ENCODE measurements at regions not wholly inside any gene's neighbourhood (a gene's known extent, or its start where the extent isn't known, plus 50 kb on each side); places are given as distances from the start of the nearest gene placed in this dataset.

GRCh38 chr17:53006006-53006405, 816.7 kb upstream of the KIF2B start:
- H3K79me2 ChIP-seq (ENCODE audit: insufficient read depth, low read length) = no peaks in the 10 kb centered on the region
- H3K36me3 ChIP-seq (replicated peaks in 1 of 2; ENCODE audit: control insufficient read depth in 1 of 2, insufficient read depth in 2 of 2, low read length in 2 of 2) = no peaks in the 10 kb centered on the region
- intact Hi-C loops (cut with micrococcal nuclease; ENCODE audit: unreplicated experiment) (no loop called here), in situ Hi-C loops (cut with HindIII; ENCODE audit: extremely low pct_ligation_motif_present, low pct_unique_long_range_greater_than_20kb) (no loop called here)
- H4K20me1 ChIP-seq (ENCODE audit: insufficient read depth, low read length) = no peaks in the 10 kb centered on the region
- no peak overlapping the region for H2AFZ ChIP-seq (ENCODE audit: low read length)
- DNase-seq (ENCODE audit: low spot score) (no peak), ATAC-seq (no peak), FAIRE-seq (no peak)
- H3K4me1 ChIP-seq (ENCODE audit: insufficient read depth, low read length) = no peaks in the 10 kb centered on the region
- H3K27ac ChIP-seq (ENCODE audit: extremely low read length, insufficient read depth, low read length) = no peak overlapping the region
- H3K4me2 ChIP-seq (ENCODE audit: low read depth, low read length) = no peak overlapping the region
- no peaks in the 10 kb centered on the region for H3K27me3 ChIP-seq (ENCODE audit: control insufficient read depth in 1 of 2, insufficient read depth in 2 of 2, low read length in 2 of 2)
- 2% methylated on average over 1 of the region's 1 CpG for WGBS (ENCODE audit: low lambda C conversion rate)
- no peak overlapping the region for H3K9ac ChIP-seq (ENCODE audit: insufficient read depth, low read depth, low read length)
- BruUV-seq (replicated peaks) = no TSS peak
- no peak overlapping the region for H3K4me3 ChIP-seq (replicated peaks in 1 of 3; ENCODE audit: insufficient read depth in 1 of 3, low read depth in 2 of 3, low read length in 3 of 3)
- no peak for TF ChIP-seq MAF1 (CRISPR knock-in tag; IDR thresholded peaks at IDR 0.05; ENCODE audit: borderline replicate concordance)
- TF ChIP-seq DRAP1 (CRISPR knock-in tag; IDR thresholded peaks at IDR 0.05) = no peak
- CTCF ChIA-PET (ENCODE audit: low intra/inter-chr PET ratio, low total read pairs) = no interaction called here
- POLR2A ChIA-PET = no interaction called here
- peaks cover 82% of the 10 kb centered on the region for H3K9me3 ChIP-seq (ENCODE audit: low read length)

GRCh38 chr17:53004902-53005301, 817.8 kb upstream of the KIF2B start:
- H3K27ac ChIP-seq (ENCODE audit: extremely low read length, insufficient read depth, low read length) = no peak overlapping the region
- BruUV-seq (replicated peaks) = no TSS peak
- no peak for FAIRE-seq
- no peak overlapping the region for H2AFZ ChIP-seq (ENCODE audit: low read length)
- DNase-seq (ENCODE audit: low spot score) = no peak
- no peak overlapping the region for H3K4me3 ChIP-seq (replicated peaks in 1 of 3; ENCODE audit: insufficient read depth in 1 of 3, low read depth in 2 of 3, low read length in 3 of 3)
- no peaks in the 10 kb centered on the region for H3K79me2 ChIP-seq (ENCODE audit: insufficient read depth, low read length)
- no peaks in the 10 kb centered on the region for H3K36me3 ChIP-seq (replicated peaks in 1 of 2; ENCODE audit: control insufficient read depth in 1 of 2, insufficient read depth in 2 of 2, low read length in 2 of 2)
- intact Hi-C loops (cut with micrococcal nuclease; ENCODE audit: unreplicated experiment) (no loop called here), in situ Hi-C loops (cut with HindIII; ENCODE audit: extremely low pct_ligation_motif_present, low pct_unique_long_range_greater_than_20kb) (no loop called here)
- no peaks in the 10 kb centered on the region for H4K20me1 ChIP-seq (ENCODE audit: insufficient read depth, low read length)
- ChIA-PET CTCF (ENCODE audit: low intra/inter-chr PET ratio, low total read pairs) (no interaction called here), POLR2A (no interaction called here)
- H3K4me2 ChIP-seq (ENCODE audit: low read depth, low read length) = no peak overlapping the region
- no peak for ATAC-seq
- H3K9ac ChIP-seq (ENCODE audit: insufficient read depth, low read depth, low read length) = no peak overlapping the region
- peaks cover 86% of the 10 kb centered on the region for H3K9me3 ChIP-seq (ENCODE audit: low read length)
- TF ChIP-seq ATF7 (IDR thresholded peaks at IDR 0.05) (no peak), ATF7 (CRISPR knock-in tag; IDR thresholded peaks at IDR 0.05) (no peak), KMT2B (CRISPR knock-in tag; IDR thresholded peaks at IDR 0.05) (no peak), ZBTB43 (CRISPR knock-in tag; conservative IDR thresholded peaks at IDR 0.05) (no peak), FOXA3 (CRISPR knock-in tag; IDR thresholded peaks at IDR 0.05) (no peak), CENPT (CRISPR knock-in tag; IDR thresholded peaks at IDR 0.05; ENCODE audit: low read depth) (no peak)
- no peaks in the 10 kb centered on the region for H3K4me1 ChIP-seq (ENCODE audit: insufficient read depth, low read length)
- H3K27me3 ChIP-seq (ENCODE audit: control insufficient read depth in 1 of 2, insufficient read depth in 2 of 2, low read length in 2 of 2) = no peaks in the 10 kb centered on the region

All from HepG2 (cell line).